OCI-LY3 (cell line): ENCODE measurements at regions not wholly inside any gene's neighbourhood (a gene's known extent, or its start where the extent isn't known, plus 50 kb on each side); places are given as distances from the start of the nearest gene placed in this dataset.

Source experiments
- EZH2phosphoT487 ChIP-seq: fragments of 200-600 bp; shearing (Covaris generic); IDR thresholded peaks from 2 replicates; pipeline ENCODE4 v1.6.1; 2018; ENCODE audit warnings: antibody characterized with exemption, mixed run types, low read depth
- TF ChIP-seq, protein P1 (sequence below): fragments of 200-600, 300-600 bp; sonication (generic); IDR thresholded peaks from 2 replicates; pipeline ENCODE4 v1.5.1; 2014; ENCODE audit warnings: antibody characterized with exemption, low read length, low read depth

DNA sequence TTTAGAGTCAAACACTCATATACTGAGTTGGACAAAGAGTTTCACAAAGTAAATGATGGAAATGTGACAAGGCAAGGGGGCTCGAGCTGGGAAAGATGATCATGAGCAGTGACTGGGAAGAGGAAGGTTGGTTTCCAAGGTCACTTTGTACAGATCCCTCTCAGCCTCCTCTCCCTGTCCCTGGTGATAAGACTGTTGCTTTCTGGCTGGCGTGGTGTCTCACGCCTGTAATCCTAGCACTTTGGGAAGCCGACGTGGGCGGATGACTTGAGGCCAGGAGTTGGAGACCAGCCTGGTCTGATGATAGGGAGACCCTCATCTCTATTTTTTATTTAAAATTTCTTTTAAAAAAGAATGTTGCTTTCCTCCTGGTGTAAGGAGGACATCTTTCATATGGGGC is 65.4 kb upstream of the CALM2 start:
- TF ChIP-seq, protein P1, sequence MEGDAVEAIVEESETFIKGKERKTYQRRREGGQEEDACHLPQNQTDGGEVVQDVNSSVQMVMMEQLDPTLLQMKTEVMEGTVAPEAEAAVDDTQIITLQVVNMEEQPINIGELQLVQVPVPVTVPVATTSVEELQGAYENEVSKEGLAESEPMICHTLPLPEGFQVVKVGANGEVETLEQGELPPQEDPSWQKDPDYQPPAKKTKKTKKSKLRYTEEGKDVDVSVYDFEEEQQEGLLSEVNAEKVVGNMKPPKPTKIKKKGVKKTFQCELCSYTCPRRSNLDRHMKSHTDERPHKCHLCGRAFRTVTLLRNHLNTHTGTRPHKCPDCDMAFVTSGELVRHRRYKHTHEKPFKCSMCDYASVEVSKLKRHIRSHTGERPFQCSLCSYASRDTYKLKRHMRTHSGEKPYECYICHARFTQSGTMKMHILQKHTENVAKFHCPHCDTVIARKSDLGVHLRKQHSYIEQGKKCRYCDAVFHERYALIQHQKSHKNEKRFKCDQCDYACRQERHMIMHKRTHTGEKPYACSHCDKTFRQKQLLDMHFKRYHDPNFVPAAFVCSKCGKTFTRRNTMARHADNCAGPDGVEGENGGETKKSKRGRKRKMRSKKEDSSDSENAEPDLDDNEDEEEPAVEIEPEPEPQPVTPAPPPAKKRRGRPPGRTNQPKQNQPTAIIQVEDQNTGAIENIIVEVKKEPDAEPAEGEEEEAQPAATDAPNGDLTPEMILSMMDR = no peak
- no peak for TF ChIP-seq EZH2phosphoT487
